CD4-positive, alpha-beta T cell (primary cell): ENCODE measurements at regions not wholly inside any gene's neighbourhood (a gene's known extent, or its start where the extent isn't known, plus 50 kb on each side); places are given as distances from the start of the nearest gene placed in this dataset.

Experiments
- ATAC-seq: fragments of 200-7000 bp; cut with Tn5 transposase; one replicate; pipeline ENCODE4 v1.10.0; 2022; ENCODE audit warnings: mild to moderate bottlenecking; ENCODE audit not compliant: poor library complexity
- CTCF ChIA-PET: fragments of 350-600 bp; sonication (Branson Sonifier 250); formaldehyde crosslinking; loops from one replicate; lab custom pipeline; 2021; ENCODE audit warnings: antibody characterized with exemption, inconsistent platforms; lab: Charles Lee
- POLR2A ChIA-PET: fragments of 350-600 bp; sonication (Branson Sonifier 250); formaldehyde crosslinking; loops from one replicate; lab custom pipeline; 2021; ENCODE audit warnings: antibody characterized with exemption, inconsistent platforms; lab: Charles Lee
- DNase-seq, 14 experiments: peaks; one replicate each; pipeline ENCODE4 v3.0.0-alpha.2; 2013 to 2020; ENCODE audit warnings: mixed read lengths in 2 of 14
- H3K27ac ChIP-seq, 2 donors: one replicate each; pipeline versions ENCODE4 v1.5.1 to v1.7.0; 2013; ENCODE audit warnings: low read length in 2 of 2, low read depth in 1 of 2, mild to moderate bottlenecking in 1 of 2
- H3K27me3 ChIP-seq, 2 experiments: 1 replicate in 1 of 2; 2 replicates in 1 of 2; pipeline versions ENCODE4 v1.6.1 to v1.7.0; 2013; ENCODE audit warnings: low read length in 2 of 2, control low read depth in 1 of 2, mild to moderate bottlenecking in 1 of 2, moderate library complexity in 1 of 2; ENCODE audit not compliant: insufficient read depth in 2 of 2, control insufficient read depth in 1 of 2
- H3K36me3 ChIP-seq: one replicate; pipeline ENCODE4 v1.6.1; 2013; ENCODE audit warnings: low read length, control low read depth; ENCODE audit not compliant: insufficient read depth
- H3K4me1 ChIP-seq: one replicate; pipeline ENCODE4 v1.6.1; 2013; ENCODE audit warnings: low read length, control low read depth; ENCODE audit not compliant: insufficient read depth
- H3K4me3 ChIP-seq: one replicate; pipeline ENCODE4 v1.5.1; 2013; ENCODE audit warnings: mild to moderate bottlenecking, low read length, moderate library complexity
- H3K9me3 ChIP-seq, 2 experiments: 1 replicate in 1 of 2; 2 replicates in 1 of 2; pipeline versions ENCODE4 v1.6.1 to v1.7.0; 2013; ENCODE audit warnings: low read length in 2 of 2, mild to moderate bottlenecking in 2 of 2, control low read depth in 1 of 2, moderate library complexity in 1 of 2; ENCODE audit not compliant: control insufficient read depth in 1 of 2, insufficient read depth in 1 of 2
- H3K27ac Mint-ChIP-seq: one replicate; pipeline ENCODE4 v1.8.0; 2020; ENCODE audit warnings: mixed read lengths
- H3K27me3 Mint-ChIP-seq: one replicate; pipeline ENCODE4 v1.8.0; 2021; ENCODE audit warnings: mixed read lengths
- H3K36me3 Mint-ChIP-seq: one replicate; pipeline ENCODE4 v1.8.0; 2021; ENCODE audit warnings: low read depth, mixed read lengths
- H3K4me1 Mint-ChIP-seq: one replicate; pipeline ENCODE4 v1.8.0; 2021; ENCODE audit warnings: low read depth, mixed read lengths
- H3K4me3 Mint-ChIP-seq: one replicate; pipeline ENCODE4 v1.8.0; 2020; ENCODE audit warnings: mild to moderate bottlenecking, mixed read lengths
- H3K9me3 Mint-ChIP-seq: one replicate; pipeline ENCODE4 v1.8.0; 2020; ENCODE audit warnings: mixed read lengths
- intact Hi-C, 2 experiments: fragments of 100-400 bp; cut with DNase I in 1 of 2; cut with micrococcal nuclease in 1 of 2; formaldehyde crosslinking; loops; one replicate each; pipeline versions ENCODE4 v1.15.1 to v1.9.0; 2023 to 2025; cut with DNase I, micrococcal nuclease
- TF ChIP-seq, protein P1 (sequence below): fragments of 200-600 bp; IDR thresholded peaks from one replicate; pipeline ENCODE4 v1.8.0; 2022; ENCODE audit warnings: antibody characterized with exemption, mild to moderate bottlenecking

DNA sequence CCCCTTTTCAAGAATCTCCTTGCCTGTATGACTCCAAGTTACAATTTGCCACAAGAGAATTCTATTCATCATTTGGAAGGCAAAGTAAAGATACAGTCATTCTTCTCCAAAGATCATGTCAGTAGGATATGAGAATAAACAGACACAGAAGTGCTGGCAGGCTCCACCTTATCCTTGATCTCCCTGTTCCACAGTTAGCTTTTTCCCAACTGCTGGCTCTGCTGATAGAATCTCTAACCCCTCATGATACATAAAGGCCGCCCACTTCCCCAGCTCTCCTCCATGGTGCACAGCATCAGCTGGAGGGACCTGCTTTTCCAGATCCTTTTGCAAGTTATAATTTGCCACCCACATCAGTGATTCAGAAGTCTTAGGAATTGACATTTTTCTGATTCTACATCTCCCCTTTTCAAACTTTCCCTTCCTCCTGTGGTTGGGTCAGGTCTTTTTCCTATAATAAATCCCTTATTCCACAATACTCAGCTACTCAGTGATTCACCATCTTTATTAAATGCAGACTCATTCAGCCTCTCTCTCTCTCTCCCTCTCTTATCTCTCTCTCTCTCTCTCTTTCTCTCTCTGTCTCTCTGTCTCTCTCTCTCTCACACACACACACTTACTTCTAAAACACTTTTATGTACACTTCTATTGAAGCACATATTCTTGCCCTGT lies 465.4 kb downstream of the GBE1 start:
- Histone ChIP-seq H3K9me3 (no peaks in the 10 kb centered on the region), H3K27me3 (no peaks in the 10 kb centered on the region), H3K4me1 (no peaks in the 10 kb centered on the region), H3K27ac (no peak overlapping the region), H3K36me3 (no peaks in the 10 kb centered on the region), H3K4me3 (no peak overlapping the region)
- intact Hi-C loops, result no loop called here
- CTCF ChIA-PET, result no interaction called here
- DNase-seq, result no peak
- Mint-ChIP-seq H3K27ac (no peak overlapping the region), H3K4me1 (no peaks in the 10 kb centered on the region), H3K9me3 (peaks cover 2% of the 10 kb centered on the region), H3K4me3 (no peak overlapping the region), H3K36me3 (no peaks in the 10 kb centered on the region), H3K27me3 (no peaks in the 10 kb centered on the region)
- POLR2A ChIA-PET, result no interaction called here
- no peak for ATAC-seq
- TF ChIP-seq, protein P1, sequence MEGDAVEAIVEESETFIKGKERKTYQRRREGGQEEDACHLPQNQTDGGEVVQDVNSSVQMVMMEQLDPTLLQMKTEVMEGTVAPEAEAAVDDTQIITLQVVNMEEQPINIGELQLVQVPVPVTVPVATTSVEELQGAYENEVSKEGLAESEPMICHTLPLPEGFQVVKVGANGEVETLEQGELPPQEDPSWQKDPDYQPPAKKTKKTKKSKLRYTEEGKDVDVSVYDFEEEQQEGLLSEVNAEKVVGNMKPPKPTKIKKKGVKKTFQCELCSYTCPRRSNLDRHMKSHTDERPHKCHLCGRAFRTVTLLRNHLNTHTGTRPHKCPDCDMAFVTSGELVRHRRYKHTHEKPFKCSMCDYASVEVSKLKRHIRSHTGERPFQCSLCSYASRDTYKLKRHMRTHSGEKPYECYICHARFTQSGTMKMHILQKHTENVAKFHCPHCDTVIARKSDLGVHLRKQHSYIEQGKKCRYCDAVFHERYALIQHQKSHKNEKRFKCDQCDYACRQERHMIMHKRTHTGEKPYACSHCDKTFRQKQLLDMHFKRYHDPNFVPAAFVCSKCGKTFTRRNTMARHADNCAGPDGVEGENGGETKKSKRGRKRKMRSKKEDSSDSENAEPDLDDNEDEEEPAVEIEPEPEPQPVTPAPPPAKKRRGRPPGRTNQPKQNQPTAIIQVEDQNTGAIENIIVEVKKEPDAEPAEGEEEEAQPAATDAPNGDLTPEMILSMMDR, result no peak

DNA sequence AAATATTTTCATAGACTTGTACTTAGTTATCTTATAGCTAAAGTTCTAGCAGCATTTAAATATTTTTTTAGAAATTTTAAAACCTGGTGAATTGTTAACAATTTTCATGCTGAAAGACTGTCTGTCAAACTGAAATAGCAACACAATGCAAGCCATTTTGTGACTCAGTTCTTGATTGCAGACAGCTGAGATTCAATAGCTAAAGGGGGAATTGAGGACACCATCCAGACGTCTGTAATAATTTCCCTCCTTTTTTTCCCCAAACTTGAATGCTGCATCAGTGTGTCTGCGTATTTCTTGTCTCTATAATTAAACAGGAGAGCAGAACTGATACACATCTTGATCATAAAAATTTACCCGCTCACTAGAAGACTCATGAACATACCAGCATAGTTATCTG lies 468.3 kb downstream of the GBE1 start:
- ChIA-PET POLR2A (no interaction called here), CTCF (no interaction called here)
- H3K36me3 ChIP-seq, result no peaks in the 10 kb centered on the region
- TF ChIP-seq, protein P1, result no peak
- H3K4me1 Mint-ChIP-seq, result no peaks in the 10 kb centered on the region
- H3K4me3 Mint-ChIP-seq, result no peak overlapping the region
- peaks cover 2% of the 10 kb centered on the region for H3K9me3 Mint-ChIP-seq
- H3K27ac ChIP-seq, result no peak overlapping the region
- H3K27me3 ChIP-seq, result no peaks in the 10 kb centered on the region
- no peak for DNase-seq
- no peaks in the 10 kb centered on the region for H3K27me3 Mint-ChIP-seq
- H3K27ac Mint-ChIP-seq, result no peak overlapping the region
- no peak overlapping the region for H3K4me3 ChIP-seq
- intact Hi-C loops, result no loop called here
- ATAC-seq, result no peak
- no peaks in the 10 kb centered on the region for H3K4me1 ChIP-seq
- no peaks in the 10 kb centered on the region for H3K9me3 ChIP-seq
- no peaks in the 10 kb centered on the region for H3K36me3 Mint-ChIP-seq

DNA sequence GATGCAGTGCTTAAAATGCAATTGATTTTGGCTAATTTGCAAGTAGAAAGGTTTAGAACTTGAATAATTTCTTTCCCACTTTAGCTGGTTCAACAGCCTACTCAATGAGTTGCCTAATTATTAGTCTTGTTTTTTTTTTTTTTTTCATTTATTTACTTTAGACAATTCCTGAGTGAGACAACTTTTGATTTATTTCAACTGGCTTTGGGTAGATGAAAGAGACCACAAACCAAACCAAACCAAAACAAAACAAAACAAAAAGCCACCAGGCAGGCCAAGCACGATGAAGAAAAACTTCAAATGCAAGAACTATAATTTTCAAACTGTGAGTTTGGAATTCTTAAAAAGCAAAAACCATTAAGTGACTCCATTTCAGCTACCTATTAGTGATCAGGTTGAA lies 469.9 kb downstream of the GBE1 start:
- Histone ChIP-seq H3K36me3 (no peaks in the 10 kb centered on the region), H3K4me1 (no peaks in the 10 kb centered on the region), H3K27me3 (no peaks in the 10 kb centered on the region), H3K4me3 (no peak overlapping the region), H3K9me3 (no peaks in the 10 kb centered on the region), H3K27ac (no peak overlapping the region)
- Mint-ChIP-seq H3K27ac (no peak overlapping the region), H3K4me3 (no peak overlapping the region), H3K36me3 (no peaks in the 10 kb centered on the region), H3K27me3 (no peaks in the 10 kb centered on the region), H3K4me1 (no peaks in the 10 kb centered on the region), H3K9me3 (peaks cover 2% of the 10 kb centered on the region)
- intact Hi-C loops, result no loop called here
- ChIA-PET POLR2A (no interaction called here), CTCF (no interaction called here)
- TF ChIP-seq, protein P1, result no peak
- DNase-seq (no peak), ATAC-seq (no peak)
